ENCODE measurements at regions not wholly inside any gene's neighbourhood (a gene's known extent, or its start where the extent isn't known, plus 50 kb on each side); places are given as distances from the start of the nearest gene placed in this dataset.

Small RNAs in the stretch of these regions (small RNA-seq; reads per million reads assigned to genes)
- gene RNU6-1087P, result 0 reads per million in 2 experiments
